MG63 (cell line): ENCODE measurements at regions not wholly inside any gene's neighbourhood (a gene's known extent, or its start where the extent isn't known, plus 50 kb on each side); places are given as distances from the start of the nearest gene placed in this dataset.

ENCODE experiments used
- DNase-seq: peaks from one replicate; pipeline ENCODE4 v3.0.0-alpha.2; 2020
- H3K27me3 ChIP-seq: fragments of 250-450 bp; sonication (Bioruptor Pico); 2 replicates; pipeline ENCODE4 v1.5.1; 2020; ENCODE audit warnings: mild to moderate bottlenecking, moderate library complexity
- H3K36me3 ChIP-seq: fragments of 250-450 bp; sonication (Bioruptor Pico); 2 replicates; pipeline ENCODE4 v1.5.1; 2020; ENCODE audit warnings: mild to moderate bottlenecking, moderate library complexity
- H3K4me3 ChIP-seq: fragments of 250-450 bp; sonication (Bioruptor Pico); 2 replicates; pipeline ENCODE4 v1.5.1; 2020; ENCODE audit warnings: mild to moderate bottlenecking, moderate library complexity
- H3K9me3 ChIP-seq: fragments of 250-450 bp; sonication (Bioruptor Pico); 2 replicates; pipeline ENCODE4 v1.5.1; 2020; ENCODE audit warnings: mild to moderate bottlenecking, moderate library complexity

DNA sequence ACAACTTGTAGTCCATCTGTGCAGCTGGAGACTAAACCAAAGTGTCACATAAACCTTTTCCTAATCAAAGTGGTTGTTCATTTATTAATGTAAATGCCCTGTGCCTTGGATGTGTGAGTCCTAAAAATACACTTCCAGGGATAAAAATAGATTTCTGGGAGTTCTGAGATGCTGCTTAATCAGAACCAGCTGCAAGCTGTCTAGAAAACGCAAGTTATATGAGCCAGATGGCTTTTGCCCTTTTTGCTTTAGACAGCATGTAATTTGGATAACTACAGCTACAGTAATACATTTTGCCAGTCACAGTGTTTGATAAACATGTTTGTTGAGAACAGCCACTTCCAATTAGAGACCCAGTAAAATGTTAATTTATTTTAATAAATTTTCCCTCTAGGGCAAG is 185.1 kb upstream of the PRPS1L1 start:
- Histone ChIP-seq H3K27me3 (no peaks in the 10 kb centered on the region), H3K36me3 (no peaks in the 10 kb centered on the region), H3K9me3 (no peaks in the 10 kb centered on the region), H3K4me3 (no peak overlapping the region)
- DNase-seq: no peak

DNA sequence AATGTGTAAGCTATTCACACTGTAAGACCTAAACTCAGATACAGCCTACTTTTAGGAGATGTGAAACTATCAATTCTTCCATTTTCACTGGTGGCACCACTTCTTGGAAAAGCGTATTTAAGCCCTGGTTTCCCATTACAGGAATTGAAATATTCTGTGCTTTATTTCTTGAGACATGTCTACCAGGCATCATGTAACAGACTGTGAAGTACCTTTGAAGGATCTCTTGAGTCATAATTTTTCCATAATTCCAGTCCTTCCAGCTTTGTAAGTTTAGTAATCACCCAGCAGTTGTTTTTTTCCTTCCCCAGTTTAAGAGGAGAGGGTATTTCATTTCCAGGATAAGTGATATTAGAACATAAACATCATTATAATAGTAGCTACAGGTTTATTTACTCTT is 186.0 kb upstream of the PRPS1L1 start:
- Histone ChIP-seq H3K9me3 (no peaks in the 10 kb centered on the region), H3K27me3 (no peaks in the 10 kb centered on the region), H3K36me3 (no peaks in the 10 kb centered on the region), H3K4me3 (no peak overlapping the region)
- no peak for DNase-seq

DNA sequence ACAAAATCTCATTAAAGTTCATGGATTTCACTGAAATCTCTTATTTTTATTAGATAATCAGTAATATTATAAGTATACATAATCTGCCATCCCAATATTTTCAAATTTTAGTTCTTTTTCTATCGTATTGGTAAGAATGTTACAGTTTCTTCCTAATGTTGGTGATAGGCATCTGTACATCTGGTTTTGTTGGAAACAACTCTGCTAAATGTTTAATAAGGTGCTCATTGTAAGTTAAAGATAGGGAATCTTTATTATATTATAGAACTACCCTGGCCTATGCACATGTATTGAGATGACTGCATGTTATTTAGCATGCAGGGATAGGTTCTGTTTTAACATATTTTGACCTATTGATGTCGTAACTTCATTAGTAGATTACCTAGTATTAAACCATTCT is 188.6 kb upstream of the PRPS1L1 start:
- no peak for DNase-seq
- no peaks in the 10 kb centered on the region for H3K27me3 ChIP-seq
- no peaks in the 10 kb centered on the region for H3K9me3 ChIP-seq
- no peaks in the 10 kb centered on the region for H3K36me3 ChIP-seq
- no peak overlapping the region for H3K4me3 ChIP-seq

- Histone ChIP-seq H3K27me3 (no peaks in the 10 kb centered on the region), H3K4me3 (no peak overlapping the region), H3K36me3 (no peaks in the 10 kb centered on the region), H3K9me3 (no peaks in the 10 kb centered on the region)
- DNase-seq: no peak
Observed at GRCh38 chr7:18221377-18222293, 194.0 kb upstream of the PRPS1L1 start.

GRCh38 chr7:18222636-18223035 is 195.0 kb upstream of the PRPS1L1 start:
- no peak for DNase-seq
- Histone ChIP-seq H3K9me3 (no peaks in the 10 kb centered on the region), H3K4me3 (no peak overlapping the region), H3K36me3 (no peaks in the 10 kb centered on the region), H3K27me3 (no peaks in the 10 kb centered on the region)

GRCh38 chr7:18224138-18224537 is 196.5 kb upstream of the PRPS1L1 start:
- Histone ChIP-seq H3K9me3 (no peaks in the 10 kb centered on the region), H3K36me3 (no peaks in the 10 kb centered on the region), H3K27me3 (no peaks in the 10 kb centered on the region), H3K4me3 (no peak overlapping the region)
- DNase-seq: no peak

DNA sequence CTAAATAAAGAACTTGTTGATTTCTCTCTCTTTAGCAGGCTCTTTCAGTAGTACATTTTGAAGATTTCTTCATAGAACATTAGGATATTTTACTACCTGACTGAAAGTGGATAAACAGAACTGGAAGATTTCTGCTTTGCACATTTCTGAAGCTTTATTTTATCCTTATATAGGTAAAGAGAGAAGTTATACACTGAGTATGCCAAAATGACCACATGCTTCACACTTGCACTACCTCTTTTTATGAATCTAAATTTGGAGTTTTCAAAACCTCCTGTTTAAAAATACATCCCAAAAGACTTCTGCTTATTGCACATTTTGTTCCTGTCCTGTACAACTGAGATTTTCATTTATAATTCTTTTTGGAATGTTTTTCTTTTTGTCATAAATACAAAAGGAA is 197.4 kb upstream of the PRPS1L1 start:
- DNase-seq: no peak

DNA sequence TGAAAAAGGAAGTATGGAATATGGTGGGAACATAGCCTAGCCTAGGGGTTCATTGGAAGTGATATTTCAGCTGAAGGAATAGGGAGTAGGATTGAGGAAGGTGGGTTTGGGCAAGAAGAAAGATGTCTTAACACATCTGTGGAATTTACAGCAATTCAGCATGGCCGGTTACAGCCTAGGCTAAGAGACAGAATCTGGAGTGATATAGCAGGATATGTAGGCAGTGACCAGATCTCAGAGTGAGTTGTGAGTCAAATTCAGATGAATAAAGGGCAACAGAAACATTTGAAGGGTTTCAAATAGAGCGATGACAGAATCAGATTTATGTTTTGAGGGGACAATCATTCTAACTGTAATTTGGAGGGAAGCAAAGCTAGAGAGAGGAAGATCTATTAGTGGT is 199.0 kb upstream of the PRPS1L1 start:
- no peak for DNase-seq
- Histone ChIP-seq H3K9me3 (no peaks in the 10 kb centered on the region), H3K27me3 (no peaks in the 10 kb centered on the region), H3K4me3 (no peak overlapping the region), H3K36me3 (no peaks in the 10 kb centered on the region)

More for the DNA sequence above, 197.4 kb upstream of the PRPS1L1 start:
- Histone ChIP-seq H3K4me3 (no peak overlapping the region), H3K9me3 (no peaks in the 10 kb centered on the region), H3K27me3 (no peaks in the 10 kb centered on the region), H3K36me3 (no peaks in the 10 kb centered on the region)

- no peaks in the 10 kb centered on the region for H3K9me3 ChIP-seq
- no peak overlapping the region for H3K4me3 ChIP-seq
Observed at GRCh38 chr7:18228686-18229085, 201.0 kb upstream of the PRPS1L1 start.

GRCh38 chr7:18230271-18230670 is 202.6 kb upstream of the PRPS1L1 start:
- H3K36me3 ChIP-seq: no peaks in the 10 kb centered on the region
- no peaks in the 10 kb centered on the region; the same call in 1 of the 2 replicates for H3K27me3 ChIP-seq
- H3K4me3 ChIP-seq: no peak overlapping the region
- DNase-seq: no peak
- H3K9me3 ChIP-seq: no peaks in the 10 kb centered on the region

More at GRCh38 chr7:18228686-18229085, 201.0 kb upstream of the PRPS1L1 start:
- DNase-seq: no peak
- no peaks in the 10 kb centered on the region for H3K36me3 ChIP-seq
- H3K27me3 ChIP-seq: no peaks in the 10 kb centered on the region; the same call in 1 of the 2 replicates

GRCh38 chr7:18231854-18232253 is 204.2 kb upstream of the PRPS1L1 start:
- DNase-seq: no peak
- Histone ChIP-seq H3K4me3 (no peak overlapping the region), H3K36me3 (no peaks in the 10 kb centered on the region), H3K27me3 (no peaks in the 10 kb centered on the region; the same call in 1 of the 2 replicates), H3K9me3 (no peaks in the 10 kb centered on the region)

GRCh38 chr7:18234519-18234918 is 206.9 kb upstream of the PRPS1L1 start:
- H3K9me3 ChIP-seq: no peaks in the 10 kb centered on the region
- DNase-seq: no peak
- H3K27me3 ChIP-seq: no peaks in the 10 kb centered on the region; the same call in 1 of the 2 replicates
- H3K4me3 ChIP-seq: no peak overlapping the region
- no peaks in the 10 kb centered on the region for H3K36me3 ChIP-seq

DNA sequence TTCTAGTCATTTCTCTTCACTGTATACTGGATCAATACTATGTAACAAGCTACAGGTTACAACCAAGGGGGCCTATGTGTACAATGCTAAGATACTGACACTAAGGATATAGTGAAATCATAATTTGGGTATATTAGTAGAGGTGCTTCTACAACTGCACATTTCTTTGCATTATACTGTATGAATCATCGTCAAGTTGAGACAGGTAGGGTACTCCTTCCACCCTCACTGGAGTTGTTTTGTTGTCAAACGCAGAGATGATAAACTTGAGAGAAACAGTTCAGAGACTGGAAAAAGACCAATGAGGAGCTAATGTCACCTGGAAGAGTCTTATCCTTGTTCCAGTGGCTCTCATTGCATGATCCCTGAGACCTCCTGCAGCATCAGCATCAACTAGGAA is 208.2 kb upstream of the PRPS1L1 start:
- Histone ChIP-seq H3K36me3 (no peaks in the 10 kb centered on the region), H3K4me3 (no peak overlapping the region), H3K27me3 (no peaks in the 10 kb centered on the region; the same call in 1 of the 2 replicates), H3K9me3 (no peaks in the 10 kb centered on the region)
- DNase-seq: no peak

DNA sequence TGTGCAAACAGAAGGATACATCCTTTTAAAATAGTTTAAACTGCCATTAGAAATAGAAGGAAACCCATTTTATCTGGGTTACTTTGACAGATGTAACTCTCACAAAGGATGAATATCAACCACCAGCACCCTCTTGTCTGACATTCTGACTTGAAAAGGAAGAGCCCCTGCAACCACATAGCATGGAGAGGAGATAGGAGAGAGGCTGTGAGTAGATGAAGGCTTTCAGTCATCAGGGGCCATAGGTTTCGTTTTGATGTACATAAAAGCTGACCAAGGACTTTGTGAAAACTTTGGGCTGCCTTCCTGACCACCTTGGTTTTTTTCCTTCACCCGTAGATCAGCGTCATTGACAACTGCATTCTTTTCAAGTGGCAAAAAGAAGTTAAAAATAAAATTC is 211.6 kb upstream of the PRPS1L1 start:
- no peaks in the 10 kb centered on the region for H3K9me3 ChIP-seq
- no peak overlapping the region for H3K4me3 ChIP-seq
- H3K36me3 ChIP-seq: no peaks in the 10 kb centered on the region
- DNase-seq: no peak
- no peaks in the 10 kb centered on the region for H3K27me3 ChIP-seq

DNA sequence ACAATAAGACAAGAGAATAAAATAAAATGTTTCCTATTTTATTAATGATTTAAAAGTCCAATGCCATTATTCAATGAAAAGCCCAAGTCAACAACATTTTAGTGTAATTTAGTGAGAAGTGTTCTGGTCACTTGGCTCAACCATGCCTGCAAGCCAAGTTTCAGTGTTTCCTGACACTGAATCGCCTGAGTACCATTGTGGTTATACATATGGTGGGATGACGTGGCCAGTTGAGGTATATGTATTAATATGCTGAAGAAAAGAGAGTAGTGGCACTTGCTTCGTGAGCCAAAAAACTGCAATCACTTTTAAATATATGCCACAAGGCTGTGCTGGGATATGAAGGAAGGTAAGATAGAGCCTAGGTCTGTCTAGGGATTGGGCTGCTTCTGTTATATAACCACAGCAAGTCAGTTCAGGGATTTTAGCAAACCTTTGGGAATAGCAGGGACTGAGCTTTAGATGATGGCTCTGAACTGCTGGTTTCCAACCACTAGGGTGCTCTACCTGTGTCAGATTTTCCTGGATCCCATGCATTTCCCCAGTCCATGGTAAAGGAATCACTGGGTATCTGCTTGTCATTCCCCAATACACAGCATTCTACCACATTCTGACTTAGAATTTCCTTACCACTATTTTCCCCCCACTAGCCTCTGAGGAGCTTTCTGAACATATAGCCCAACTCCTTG is 214.0 kb upstream of the PRPS1L1 start:
- H3K27me3 ChIP-seq: no peaks in the 10 kb centered on the region
- no peak overlapping the region for H3K4me3 ChIP-seq
- no peaks in the 10 kb centered on the region for H3K9me3 ChIP-seq
- no peaks in the 10 kb centered on the region for H3K36me3 ChIP-seq
- DNase-seq: no peak

- no peak for DNase-seq
- no peaks in the 10 kb centered on the region for H3K36me3 ChIP-seq
- H3K27me3 ChIP-seq: no peaks in the 10 kb centered on the region
- H3K9me3 ChIP-seq: no peaks in the 10 kb centered on the region
- no peak overlapping the region for H3K4me3 ChIP-seq
Observed at GRCh38 chr7:18243731-18244130, 216.1 kb upstream of the PRPS1L1 start.

- Histone ChIP-seq H3K36me3 (no peaks in the 10 kb centered on the region), H3K4me3 (no peak overlapping the region), H3K9me3 (no peaks in the 10 kb centered on the region), H3K27me3 (no peaks in the 10 kb centered on the region)
- no peak for DNase-seq
Observed at GRCh38 chr7:18250133-18250532, 222.5 kb upstream of the PRPS1L1 start.

- Histone ChIP-seq H3K36me3 (no peaks in the 10 kb centered on the region), H3K4me3 (no peak overlapping the region), H3K9me3 (peaks cover 12% of the 10 kb centered on the region), H3K27me3 (no peaks in the 10 kb centered on the region)
- peak; percentile 5 for DNase-seq
Observed at GRCh38 chr7:18257711-18258110, 230.1 kb upstream of the PRPS1L1 start.
